GM23338 (cell line): ENCODE measurements at regions not wholly inside any gene's neighbourhood (a gene's known extent, or its start where the extent isn't known, plus 50 kb on each side); places are given as distances from the start of the nearest gene placed in this dataset.

Experiments
- EZH2 ChIP-seq: fragments of 200-600 bp; sonication (generic); IDR thresholded peaks from one replicate; pipeline ENCODE4 v1.8.0; 2017; ENCODE audit warnings: antibody characterized with exemption, mild to moderate bottlenecking, low read depth; ENCODE audit not compliant: unreplicated experiment
- EZH2phosphoT487 ChIP-seq: fragments of 200-600 bp; sonication (generic); IDR thresholded peaks from one replicate; pipeline ENCODE4 v1.8.1; 2018; ENCODE audit warnings: antibody characterized with exemption; ENCODE audit not compliant: unreplicated experiment
- NANOG ChIP-seq: IDR thresholded peaks from 2 replicates; pipeline ENCODE4 v1.6.1; 2016; ENCODE audit warnings: antibody characterized with exemption, borderline replicate concordance
- POLR2AphosphoS5 ChIP-seq: IDR thresholded peaks from 2 replicates; pipeline ENCODE4 v1.6.1; 2016; ENCODE audit warnings: antibody characterized with exemption, low read depth
- TF ChIP-seq, protein P1 (sequence below), 2 experiments: fragments of 200-600 bp in 1 of 2; sonication (generic) in 1 of 2; conservative IDR thresholded peaks; 2 replicates each; pipeline versions ENCODE4 v1.5.1 to v1.6.1; 2016 to 2017; ENCODE audit warnings: antibody characterized with exemption in 2 of 2, low read depth in 2 of 2, mild to moderate bottlenecking in 2 of 2, moderate library complexity in 1 of 2
- TF ChIP-seq, protein P2 (sequence below): IDR thresholded peaks from one replicate; pipeline ENCODE4 v1.6.1; 2018; ENCODE audit warnings: antibody characterized with exemption; ENCODE audit not compliant: unreplicated experiment

DNA sequence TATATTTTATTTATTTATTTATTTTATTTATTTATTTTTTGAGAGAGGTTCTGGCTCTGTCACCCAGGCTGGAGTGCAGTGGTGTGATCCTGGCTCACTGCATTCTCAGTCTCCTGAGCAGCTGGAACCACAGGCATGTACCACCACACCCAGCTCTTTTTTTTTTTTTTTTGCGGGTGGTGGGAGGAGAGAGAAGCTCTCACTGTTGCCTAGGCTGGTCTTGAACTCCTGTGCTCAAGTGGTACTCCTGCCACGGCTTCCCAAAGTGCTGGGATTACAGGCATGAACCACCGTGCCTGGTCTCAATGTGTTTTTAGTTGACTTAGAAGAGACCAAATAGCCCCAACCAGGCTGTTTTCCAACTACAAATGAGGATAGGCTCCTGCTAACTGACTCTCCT, 80.7 kb downstream of the PDCL3 start:
- TF ChIP-seq, protein P1, sequence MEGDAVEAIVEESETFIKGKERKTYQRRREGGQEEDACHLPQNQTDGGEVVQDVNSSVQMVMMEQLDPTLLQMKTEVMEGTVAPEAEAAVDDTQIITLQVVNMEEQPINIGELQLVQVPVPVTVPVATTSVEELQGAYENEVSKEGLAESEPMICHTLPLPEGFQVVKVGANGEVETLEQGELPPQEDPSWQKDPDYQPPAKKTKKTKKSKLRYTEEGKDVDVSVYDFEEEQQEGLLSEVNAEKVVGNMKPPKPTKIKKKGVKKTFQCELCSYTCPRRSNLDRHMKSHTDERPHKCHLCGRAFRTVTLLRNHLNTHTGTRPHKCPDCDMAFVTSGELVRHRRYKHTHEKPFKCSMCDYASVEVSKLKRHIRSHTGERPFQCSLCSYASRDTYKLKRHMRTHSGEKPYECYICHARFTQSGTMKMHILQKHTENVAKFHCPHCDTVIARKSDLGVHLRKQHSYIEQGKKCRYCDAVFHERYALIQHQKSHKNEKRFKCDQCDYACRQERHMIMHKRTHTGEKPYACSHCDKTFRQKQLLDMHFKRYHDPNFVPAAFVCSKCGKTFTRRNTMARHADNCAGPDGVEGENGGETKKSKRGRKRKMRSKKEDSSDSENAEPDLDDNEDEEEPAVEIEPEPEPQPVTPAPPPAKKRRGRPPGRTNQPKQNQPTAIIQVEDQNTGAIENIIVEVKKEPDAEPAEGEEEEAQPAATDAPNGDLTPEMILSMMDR (conservative IDR thresholded peaks at IDR 0.05; ENCODE audit: low read depth in 2 of 2): no peak
- TF ChIP-seq, protein P2, sequence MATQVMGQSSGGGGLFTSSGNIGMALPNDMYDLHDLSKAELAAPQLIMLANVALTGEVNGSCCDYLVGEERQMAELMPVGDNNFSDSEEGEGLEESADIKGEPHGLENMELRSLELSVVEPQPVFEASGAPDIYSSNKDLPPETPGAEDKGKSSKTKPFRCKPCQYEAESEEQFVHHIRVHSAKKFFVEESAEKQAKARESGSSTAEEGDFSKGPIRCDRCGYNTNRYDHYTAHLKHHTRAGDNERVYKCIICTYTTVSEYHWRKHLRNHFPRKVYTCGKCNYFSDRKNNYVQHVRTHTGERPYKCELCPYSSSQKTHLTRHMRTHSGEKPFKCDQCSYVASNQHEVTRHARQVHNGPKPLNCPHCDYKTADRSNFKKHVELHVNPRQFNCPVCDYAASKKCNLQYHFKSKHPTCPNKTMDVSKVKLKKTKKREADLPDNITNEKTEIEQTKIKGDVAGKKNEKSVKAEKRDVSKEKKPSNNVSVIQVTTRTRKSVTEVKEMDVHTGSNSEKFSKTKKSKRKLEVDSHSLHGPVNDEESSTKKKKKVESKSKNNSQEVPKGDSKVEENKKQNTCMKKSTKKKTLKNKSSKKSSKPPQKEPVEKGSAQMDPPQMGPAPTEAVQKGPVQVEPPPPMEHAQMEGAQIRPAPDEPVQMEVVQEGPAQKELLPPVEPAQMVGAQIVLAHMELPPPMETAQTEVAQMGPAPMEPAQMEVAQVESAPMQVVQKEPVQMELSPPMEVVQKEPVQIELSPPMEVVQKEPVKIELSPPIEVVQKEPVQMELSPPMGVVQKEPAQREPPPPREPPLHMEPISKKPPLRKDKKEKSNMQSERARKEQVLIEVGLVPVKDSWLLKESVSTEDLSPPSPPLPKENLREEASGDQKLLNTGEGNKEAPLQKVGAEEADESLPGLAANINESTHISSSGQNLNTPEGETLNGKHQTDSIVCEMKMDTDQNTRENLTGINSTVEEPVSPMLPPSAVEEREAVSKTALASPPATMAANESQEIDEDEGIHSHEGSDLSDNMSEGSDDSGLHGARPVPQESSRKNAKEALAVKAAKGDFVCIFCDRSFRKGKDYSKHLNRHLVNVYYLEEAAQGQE: no peak
- TF ChIP-seq NANOG (no peak), EZH2phosphoT487 (no peak), POLR2AphosphoS5 (no peak), EZH2 (no peak)
